ENCODE measurements at regions not wholly inside any gene's neighbourhood (a gene's known extent, or its start where the extent isn't known, plus 50 kb on each side); places are given as distances from the start of the nearest gene placed in this dataset.

GRCh38 chr16:9399573-9399972 lies 308.1 kb downstream of the HAPSTR1 start:
- no peak for ATAC-seq
- no peak overlapping the region for H3K4me3 ChIP-seq (ENCODE audit: low read depth in 2 of 2, low read length in 2 of 2)
- H3K4me1 ChIP-seq (ENCODE audit: control insufficient read depth, insufficient read depth, low read length): no peaks in the 10 kb centered on the region
- H3K36me3 ChIP-seq (ENCODE audit: control insufficient read depth, insufficient read depth, low read length): no peaks in the 10 kb centered on the region
- POLR2A ChIA-PET: no interaction called here
- in situ Hi-C loops (cut with HindIII; ENCODE audit: low pct_unique_long_range_greater_than_20kb, low sequenced_read_pairs): no loop called here
- intact Hi-C loops (cut with micrococcal nuclease; ENCODE audit: unreplicated experiment): no loop called here
- no peak for DNase-seq (ENCODE audit: low read depth, low spot score)
- H3K9me3 ChIP-seq (ENCODE audit: control insufficient read depth, insufficient read depth, low read depth, low read length): no peaks in the 10 kb centered on the region
- no peak overlapping the region for H3K27ac ChIP-seq (ENCODE audit: low read length)
- no TSS peak for BruUV-seq (replicated peaks)
- TF ChIP-seq REST (IDR thresholded peaks at IDR 0.05; ENCODE audit: insufficient read depth in 1 of 2, low read depth in 2 of 2, low read length in 1 of 2) (no peak), SIN3A (IDR thresholded peaks at IDR 0.05; ENCODE audit: borderline replicate concordance, insufficient read depth, low read depth, low read length) (no peak), POLR2AphosphoS5 (IDR thresholded peaks at IDR 0.05; ENCODE audit: low read depth, low read length) (no peak), TCF7L2 (IDR thresholded peaks at IDR 0.05; ENCODE audit: low read depth, low read length) (no peak), CTCF (IDR thresholded peaks at IDR 0.05) (no peak)
- CTCF ChIA-PET: no interaction called here
- H3K27me3 ChIP-seq (ENCODE audit: control insufficient read depth, insufficient read depth, low read length): peaks cover 11% of the 10 kb centered on the region; the same call in 1 of the 2 replicates

- intact Hi-C loops (cut with micrococcal nuclease; ENCODE audit: unreplicated experiment): no loop called here
- H3K27ac ChIP-seq (ENCODE audit: low read length): no peak overlapping the region
- no peaks in the 10 kb centered on the region for H3K4me1 ChIP-seq (ENCODE audit: control insufficient read depth, insufficient read depth, low read length)
- in situ Hi-C loops (cut with HindIII; ENCODE audit: low pct_unique_long_range_greater_than_20kb, low sequenced_read_pairs): no loop called here
- ChIA-PET CTCF (no interaction called here), POLR2A (no interaction called here)
- peaks cover 11% of the 10 kb centered on the region; the same call in 1 of the 2 replicates for H3K27me3 ChIP-seq (ENCODE audit: control insufficient read depth, insufficient read depth, low read length)
- no peak overlapping the region for H3K4me3 ChIP-seq (ENCODE audit: low read depth in 2 of 2, low read length in 2 of 2)
- no peaks in the 10 kb centered on the region for H3K36me3 ChIP-seq (ENCODE audit: control insufficient read depth, insufficient read depth, low read length)
- ATAC-seq: no peak
- DNase-seq (ENCODE audit: low read depth, low spot score): no peak
- H3K9me3 ChIP-seq (ENCODE audit: control insufficient read depth, insufficient read depth, low read depth, low read length): no peaks in the 10 kb centered on the region
- no TSS peak for BruUV-seq (replicated peaks)
- TF ChIP-seq REST (IDR thresholded peaks at IDR 0.05; ENCODE audit: insufficient read depth in 1 of 2, low read depth in 2 of 2, low read length in 1 of 2): no peak
- no peak for TF ChIP-seq TCF7L2 (IDR thresholded peaks at IDR 0.05; ENCODE audit: low read depth, low read length)
- no peak for TF ChIP-seq SIN3A (IDR thresholded peaks at IDR 0.05; ENCODE audit: borderline replicate concordance, insufficient read depth, low read depth, low read length)
- TF ChIP-seq CTCF (IDR thresholded peaks at IDR 0.05): no peak
- TF ChIP-seq POLR2AphosphoS5 (IDR thresholded peaks at IDR 0.05; ENCODE audit: low read depth, low read length): no peak
Observed at GRCh38 chr16:9401173-9401572, 309.7 kb downstream of the HAPSTR1 start.
